Fibroblast of pulmonary artery (primary cell): ENCODE measurements at regions not wholly inside any gene's neighbourhood (a gene's known extent, or its start where the extent isn't known, plus 50 kb on each side); places are given as distances from the start of the nearest gene placed in this dataset.

Experiments used
- DNase-seq: peaks from one replicate; pipeline ENCODE4 v3.0.0-alpha.2; 2010; ENCODE audit warnings: low read depth
- H3K4me3 ChIP-seq: replicated peaks from 2 replicates; pipeline ENCODE4 v1.5.1; 2011; ENCODE audit warnings: low read depth, mild to moderate bottlenecking, control low read depth, low read length, moderate library complexity
- CTCF ChIP-seq: IDR thresholded peaks from 2 replicates; pipeline ENCODE4 v1.5.1; 2011; ENCODE audit warnings: mild to moderate bottlenecking, control low read depth, low read length, inconsistent platforms; ENCODE audit errors: missing control alignments

- no peak for DNase-seq
- no peak overlapping the region for H3K4me3 ChIP-seq
- no peak for TF ChIP-seq CTCF
Observed at GRCh38 chr2:195124391-195125079, 532.5 kb upstream of the SLC39A10 start.

- TF ChIP-seq CTCF: no peak
- DNase-seq: no peak
- no peak overlapping the region for H3K4me3 ChIP-seq
Observed at GRCh38 chr2:195122653-195123052, 534.4 kb upstream of the SLC39A10 start.

GRCh38 chr2:195121341-195121740, 535.7 kb upstream of the SLC39A10 start:
- no peak overlapping the region for H3K4me3 ChIP-seq
- no peak for DNase-seq
- TF ChIP-seq CTCF: no peak

GRCh38 chr2:195119231-195119630, 537.8 kb upstream of the SLC39A10 start:
- DNase-seq: no peak
- no peak overlapping the region for H3K4me3 ChIP-seq
- no peak for TF ChIP-seq CTCF

- no peak for TF ChIP-seq CTCF
- no peak for DNase-seq
- H3K4me3 ChIP-seq: no peak overlapping the region
Observed at GRCh38 chr2:195118276-195118675, 538.8 kb upstream of the SLC39A10 start.

- TF ChIP-seq CTCF: no peak
- no peak for DNase-seq
- no peak overlapping the region for H3K4me3 ChIP-seq
Observed at GRCh38 chr2:195117011-195117410, 540.0 kb upstream of the SLC39A10 start.

GRCh38 chr2:195115738-195116137, 541.3 kb upstream of the SLC39A10 start:
- no peak for TF ChIP-seq CTCF

More at GRCh38 chr2:195115738-195116137, 541.3 kb upstream of the SLC39A10 start:
- DNase-seq: no peak
- H3K4me3 ChIP-seq: no peak overlapping the region
